GM18873 (cell line): ENCODE measurements at regions not wholly inside any gene's neighbourhood (a gene's known extent, or its start where the extent isn't known, plus 50 kb on each side); places are given as distances from the start of the nearest gene placed in this dataset.
"Not testable (repeated sequence)": the region's sequence is repeated elsewhere in the genome, so short reads cannot be mapped to it uniquely, and the experiment has no call there.

ENCODE experiments used
- ATAC-seq: cut with Tn5 transposase; IDR thresholded peaks from one replicate; pipeline ENCODE4 v1.9.1; 2021; ENCODE audit warnings: mild to moderate bottlenecking, moderate library complexity, moderate number of reproducible peaks; ENCODE audit not compliant: unreplicated experiment, low FRiP score

DNA sequence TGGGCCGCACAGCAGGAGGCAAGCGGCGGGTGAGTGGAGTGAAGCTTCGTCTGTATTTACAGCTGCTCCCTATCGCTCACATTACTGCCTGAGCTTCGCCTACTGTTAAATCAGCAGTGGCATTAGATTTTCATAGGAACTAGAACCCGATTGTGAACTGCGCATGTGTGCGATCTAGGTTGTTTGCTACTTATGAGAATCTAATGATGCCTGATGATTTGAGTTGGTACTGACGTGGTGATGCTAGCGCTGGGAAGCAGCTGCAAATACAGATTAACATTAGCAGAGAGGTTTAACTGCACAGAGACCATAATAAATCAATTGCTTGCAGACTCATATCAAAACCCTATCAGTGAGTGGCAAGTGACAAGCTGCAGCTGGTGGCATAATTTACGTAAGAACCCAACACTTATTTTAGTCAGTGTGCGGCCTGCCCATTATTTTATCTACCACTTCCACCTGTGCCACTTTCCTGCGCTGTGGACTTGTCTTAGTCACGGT is 133.4 kb upstream of the CDH9 start:
- no peak for ATAC-seq

DNA sequence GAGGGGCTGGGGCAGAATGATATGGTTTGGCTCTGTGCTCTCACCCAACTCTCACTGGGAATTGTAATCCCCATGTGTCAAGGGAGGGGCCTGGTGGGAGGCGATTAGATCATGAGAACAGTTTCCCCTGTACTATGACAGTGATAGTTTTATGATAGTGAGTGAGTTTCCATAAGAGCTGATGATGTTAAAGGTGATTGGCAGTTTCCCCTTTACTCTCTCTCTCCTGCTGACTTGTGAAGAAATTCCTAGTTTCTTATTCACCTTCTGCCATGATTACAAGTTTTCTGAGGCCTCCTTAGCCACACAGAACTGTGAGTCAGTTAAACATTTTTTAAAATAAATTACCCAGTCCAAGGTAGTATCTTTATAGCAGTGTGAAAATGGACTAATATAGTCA is 120.4 kb upstream of the CDH9 start:
- ATAC-seq = no peak

DNA sequence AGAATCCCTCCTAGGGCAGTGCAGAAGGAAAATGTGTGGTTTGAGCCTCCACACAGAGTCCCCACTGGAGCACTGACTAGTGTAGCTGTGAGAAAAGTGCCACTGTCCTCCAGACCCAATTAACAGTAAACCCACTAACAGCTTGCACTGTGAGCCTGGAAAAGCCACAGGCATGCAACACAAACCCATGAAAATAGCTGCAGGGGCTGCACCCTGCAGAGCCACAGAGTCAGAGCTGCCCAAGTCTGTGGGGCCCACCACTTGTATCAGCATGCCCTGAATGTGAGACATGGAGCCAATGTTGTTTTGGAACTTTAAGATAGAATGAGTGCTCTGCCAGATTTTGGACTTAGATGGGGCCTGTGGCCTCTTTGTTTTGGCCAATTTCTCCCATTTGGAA is 119.8 kb upstream of the CDH9 start:
- no peak for ATAC-seq

DNA sequence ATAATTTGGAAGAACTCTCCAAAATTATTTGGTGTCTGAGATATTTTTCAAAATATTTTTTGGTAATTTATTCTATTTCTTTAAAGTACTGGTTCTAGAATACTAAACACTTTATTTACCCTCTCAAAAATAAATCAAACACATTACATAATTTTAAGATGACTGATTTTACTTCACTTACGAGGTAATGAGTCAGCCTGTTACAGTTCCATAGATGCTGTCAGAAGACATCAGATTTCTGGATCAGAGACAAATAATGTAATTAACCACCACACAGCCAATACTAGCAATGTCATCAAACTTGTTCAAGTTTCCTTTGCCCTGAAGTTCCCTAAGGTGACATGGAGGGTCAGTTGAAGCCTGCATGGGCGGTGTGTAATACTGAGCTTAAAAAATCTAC is 106.1 kb upstream of the CDH9 start:
- ATAC-seq = no peak

DNA sequence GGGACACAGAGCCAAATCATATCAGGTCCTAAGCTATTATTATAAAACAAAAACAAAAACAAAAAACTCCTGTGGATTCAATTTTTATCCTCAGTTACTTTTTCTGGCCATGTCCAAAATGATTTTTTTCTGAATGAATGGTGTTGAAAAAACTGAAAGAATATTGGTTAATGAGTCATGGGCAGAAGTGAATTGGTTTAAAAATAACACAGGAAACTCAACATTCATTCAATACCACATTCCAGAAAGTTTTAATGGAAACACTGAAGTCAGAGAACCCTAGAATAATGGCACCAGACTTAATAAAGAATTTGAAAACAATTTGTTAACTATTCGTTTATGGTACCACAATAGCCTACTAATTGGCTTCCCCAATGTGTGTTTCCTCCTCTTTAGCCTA is 102.4 kb upstream of the CDH9 start:
- no peak for ATAC-seq

DNA sequence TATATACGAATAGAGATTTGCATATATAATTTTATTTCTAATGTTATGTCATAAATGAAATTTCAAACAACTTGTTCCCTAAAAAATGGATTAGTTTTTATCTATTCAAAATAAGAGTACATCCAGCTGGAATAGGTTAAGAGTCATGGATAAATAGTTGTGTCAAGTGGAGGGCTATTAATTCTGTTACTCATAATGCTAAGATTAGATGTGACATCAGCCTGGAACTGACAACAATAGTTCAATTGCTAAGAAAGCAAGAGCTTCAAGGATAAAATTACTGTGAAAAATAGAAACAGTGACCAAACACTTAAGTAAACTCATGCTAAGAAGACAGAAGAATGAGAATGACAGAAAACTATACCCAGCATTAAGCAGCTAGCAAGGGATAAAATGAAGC is 92.2 kb upstream of the CDH9 start:
- ATAC-seq = no peak

DNA sequence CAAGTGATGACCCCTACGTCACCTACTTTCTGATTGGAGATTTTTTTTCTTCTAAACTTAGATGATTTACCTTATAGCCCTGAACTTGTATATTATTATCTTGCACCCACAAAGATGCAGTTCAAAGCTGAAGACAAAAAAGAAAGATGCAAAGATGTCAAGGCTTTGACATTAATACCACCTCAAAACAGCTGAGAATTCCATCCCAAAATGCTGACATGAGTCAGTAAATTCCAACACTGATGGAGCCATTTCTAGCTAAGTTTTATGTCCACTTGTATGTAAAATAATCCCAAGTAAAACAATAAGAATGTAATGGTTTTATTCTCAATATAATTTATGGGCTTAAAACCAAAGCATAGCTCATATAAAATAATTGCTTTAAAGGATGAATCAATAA is 91.5 kb upstream of the CDH9 start:
- ATAC-seq = no peak

DNA sequence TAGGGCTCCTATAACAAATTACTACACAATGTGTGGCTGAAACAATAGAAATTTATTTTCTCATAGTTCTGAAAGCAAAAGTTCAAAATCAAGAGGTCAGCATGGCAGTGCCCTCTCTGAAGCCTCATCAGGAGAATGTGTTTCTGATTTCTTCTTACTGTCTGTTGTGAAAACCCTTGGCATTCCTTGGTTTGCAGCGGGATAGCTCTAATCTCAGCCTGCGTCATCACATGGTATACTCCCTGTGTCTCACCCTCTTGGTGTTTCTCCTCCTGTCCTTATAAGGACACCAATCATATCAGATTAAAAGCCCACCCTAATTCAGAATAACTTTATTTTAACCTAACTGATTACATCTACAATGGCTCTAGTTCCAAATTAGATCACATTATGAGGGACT is 87.5 kb upstream of the CDH9 start:
- no peak for ATAC-seq

DNA sequence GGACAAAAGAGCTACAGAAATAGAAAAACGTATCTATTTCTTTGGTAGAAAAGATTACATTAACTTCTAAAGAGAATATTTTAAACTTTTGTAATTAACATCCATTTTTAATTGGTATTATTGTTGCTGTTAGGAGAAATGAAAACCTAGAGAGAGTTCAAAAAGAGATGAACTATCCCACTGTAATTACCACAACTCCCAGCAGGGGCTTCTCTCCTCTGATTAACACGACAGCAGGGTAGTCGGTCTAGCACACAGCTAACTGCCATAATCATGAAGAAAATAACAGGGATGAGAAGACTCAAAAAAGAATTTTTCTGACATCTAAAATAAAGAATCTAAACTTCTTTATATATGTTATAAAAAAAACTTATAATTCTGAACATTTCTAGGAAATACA is 86.2 kb upstream of the CDH9 start:
- ATAC-seq = no peak

DNA sequence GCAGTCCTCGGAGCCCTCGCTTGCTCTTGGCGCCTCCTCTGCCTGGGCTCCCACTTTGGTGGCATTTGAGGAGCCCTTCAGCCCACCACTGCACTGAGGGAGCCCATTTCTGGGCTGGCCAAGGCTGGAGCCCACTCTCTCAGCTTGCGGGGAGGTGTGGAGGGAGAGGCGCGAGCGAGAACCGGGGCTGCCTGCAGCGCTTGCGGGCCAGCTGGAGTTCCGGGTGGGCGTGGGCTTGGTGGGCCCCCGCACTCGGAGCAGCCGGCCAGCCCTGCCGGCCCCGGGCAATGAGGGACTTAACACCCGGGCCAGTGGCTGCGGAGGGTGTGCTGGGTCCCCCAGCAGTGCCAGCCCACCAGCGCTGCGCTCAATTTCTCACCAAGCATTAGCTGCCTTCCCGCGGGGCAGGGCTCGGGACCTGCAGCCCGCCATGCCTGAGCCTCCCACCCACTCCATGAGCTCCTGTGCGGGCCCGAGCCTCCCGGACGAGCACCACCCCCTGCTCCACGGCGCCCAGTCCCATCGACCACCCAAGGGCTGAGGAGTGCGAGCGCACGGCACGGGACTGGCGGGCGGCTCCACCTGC is 81.4 kb upstream of the CDH9 start:
- not testable (repeated sequence) for ATAC-seq

DNA sequence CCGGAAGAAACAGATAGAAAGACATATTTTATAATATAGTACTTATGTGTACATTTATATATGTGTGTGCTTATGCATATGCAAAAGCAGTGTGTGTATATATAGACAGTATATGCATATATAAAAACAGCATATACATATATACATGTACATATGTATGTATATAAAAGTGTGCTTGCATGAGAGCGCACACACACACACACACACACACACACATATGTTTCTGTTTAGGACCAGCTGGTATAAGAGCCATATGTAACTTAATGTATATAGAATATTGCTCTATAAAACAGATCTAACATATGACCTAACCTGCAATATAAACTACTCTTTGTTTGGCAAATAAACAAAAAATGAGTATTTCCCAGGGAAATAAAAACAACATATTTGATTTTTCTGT is 65.1 kb upstream of the CDH9 start:
- no peak for ATAC-seq

DNA sequence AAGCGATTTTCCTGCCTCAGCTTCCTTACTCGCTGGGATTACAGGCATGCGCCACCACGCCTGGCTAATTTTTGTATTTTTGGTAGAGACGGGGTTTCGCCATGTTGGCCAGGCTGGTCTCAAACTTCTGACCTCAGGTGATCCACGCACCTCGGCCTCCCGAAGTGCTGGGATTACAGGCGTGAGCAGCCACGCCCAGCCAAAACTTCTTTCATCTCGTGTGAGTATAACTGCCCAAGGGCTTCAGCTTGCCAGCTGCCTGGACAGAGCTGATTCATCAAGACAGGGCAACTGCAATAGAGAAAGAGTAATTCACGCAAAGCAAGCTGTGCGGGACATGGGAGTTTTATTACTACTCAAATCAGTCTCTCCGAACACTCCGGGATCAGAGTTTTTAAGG is 57.4 kb upstream of the CDH9 start:
- not testable (repeated sequence) for ATAC-seq

DNA sequence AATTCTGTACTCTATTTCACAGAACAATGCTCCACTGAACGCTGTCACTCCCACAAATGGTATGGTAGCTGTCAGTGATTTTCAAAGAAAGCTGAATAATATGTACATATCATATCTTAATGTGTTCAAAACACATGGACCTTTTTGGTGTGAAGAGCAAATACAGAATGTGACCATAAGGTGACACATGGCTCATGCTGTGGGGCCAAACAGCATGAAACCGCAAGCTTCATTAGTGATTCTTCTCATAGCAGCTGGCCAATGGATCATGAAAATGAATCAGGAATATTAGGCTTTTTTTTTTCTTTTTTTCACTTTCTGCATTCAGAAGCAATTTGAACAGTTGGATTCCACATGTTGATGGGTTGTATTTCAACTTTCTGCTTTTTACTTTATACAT is 54.9 kb upstream of the CDH9 start:
- ATAC-seq = no peak

DNA sequence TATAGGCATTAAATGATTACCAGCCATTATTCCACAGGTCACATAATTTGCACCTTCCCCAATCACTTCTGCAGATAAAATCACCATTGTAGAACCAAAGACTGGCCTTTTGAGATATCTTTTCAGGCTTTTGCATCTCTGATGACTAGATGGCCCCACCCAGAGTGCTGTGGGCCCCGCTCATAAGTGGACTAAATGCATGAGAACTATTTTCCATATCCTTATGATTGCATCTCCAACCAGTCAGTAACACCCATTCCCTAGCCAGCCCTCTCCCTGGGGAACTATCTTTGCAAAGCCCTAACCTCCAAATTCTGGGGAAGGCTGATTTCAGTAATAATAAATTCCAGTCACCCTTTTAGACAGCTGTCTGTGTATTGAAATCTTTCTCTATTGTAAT is 53.5 kb upstream of the CDH9 start:
- no peak for ATAC-seq

DNA sequence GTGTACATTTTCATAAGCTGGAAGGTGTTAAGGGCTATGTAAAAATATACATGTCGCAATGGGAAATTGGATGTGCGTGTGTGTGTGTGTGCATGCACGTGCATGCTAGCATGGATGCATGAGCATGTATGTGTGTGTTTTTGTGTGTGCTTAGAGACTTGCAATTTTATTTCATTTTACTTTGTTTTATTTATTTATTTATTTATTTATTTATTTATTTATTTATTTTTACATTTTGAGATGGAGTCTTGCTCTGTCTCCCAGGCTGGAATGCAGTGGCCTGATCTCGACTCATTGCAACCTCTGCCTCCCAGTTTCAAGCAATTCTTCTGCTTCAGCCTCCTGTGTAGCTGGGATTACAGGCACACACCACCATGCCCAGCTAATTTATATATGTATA is 50.4 kb upstream of the CDH9 start:
- ATAC-seq = not testable (repeated sequence)
